Fibroblast of skin of scalp (primary cell): ENCODE measurements at regions not wholly inside any gene's neighbourhood (a gene's known extent, or its start where the extent isn't known, plus 50 kb on each side); places are given as distances from the start of the nearest gene placed in this dataset.
A peak's percentile ranks its signal among the peaks of the same experiment; 100 is the strongest.
"Not testable (repeated sequence)": the region's sequence is repeated elsewhere in the genome, so short reads cannot be mapped to it uniquely, and the experiment has no call there.

Experiments
- DNase-seq: peaks from one replicate; pipeline ENCODE4 v3.0.0-alpha.2; 2013

GRCh38 chr10:81280497-81281479 is 594.2 kb upstream of the NRG3 start:
- DNase-seq: no peak

- DNase-seq: no peak
Measured at GRCh38 chr10:81288544-81288943, 586.5 kb upstream of the NRG3 start.

GRCh38 chr10:81297292-81297691 is 577.7 kb upstream of the NRG3 start:
- DNase-seq: no peak

- no peak for DNase-seq
Measured at GRCh38 chr10:81303656-81304055, 571.3 kb upstream of the NRG3 start.

GRCh38 chr10:81306971-81307782 is 567.8 kb upstream of the NRG3 start:
- no peak for DNase-seq

GRCh38 chr10:81309041-81309552 is 565.9 kb upstream of the NRG3 start:
- no peak for DNase-seq

- DNase-seq: no peak
Measured at GRCh38 chr10:81314471-81314870, 560.5 kb upstream of the NRG3 start.

- DNase-seq: no peak
Measured at GRCh38 chr10:81315026-81315425, 560.0 kb upstream of the NRG3 start.

GRCh38 chr10:81348003-81348402 is 527.0 kb upstream of the NRG3 start:
- no peak for DNase-seq

- DNase-seq: no peak
Measured at GRCh38 chr10:81367132-81367531, 507.9 kb upstream of the NRG3 start.

GRCh38 chr10:81386817-81387216 is 488.2 kb upstream of the NRG3 start:
- no peak for DNase-seq

- DNase-seq: no peak
Measured at GRCh38 chr10:81403451-81403850, 471.5 kb upstream of the NRG3 start.

GRCh38 chr10:81405399-81405798 is 469.6 kb upstream of the NRG3 start:
- DNase-seq: no peak

GRCh38 chr10:81414038-81414437 is 461.0 kb upstream of the NRG3 start:
- DNase-seq: peak; percentile 0

- DNase-seq: no peak
Measured at GRCh38 chr10:81426722-81427121, 448.3 kb upstream of the NRG3 start.

GRCh38 chr10:81428456-81429134 is 446.4 kb upstream of the NRG3 start:
- DNase-seq: no peak

- DNase-seq: no peak
Measured at GRCh38 chr10:81439445-81439844, 435.5 kb upstream of the NRG3 start.

- DNase-seq: not testable (repeated sequence)
Measured at GRCh38 chr10:81441624-81442023, 433.4 kb upstream of the NRG3 start.

GRCh38 chr10:81444242-81444929 is 430.6 kb upstream of the NRG3 start:
- DNase-seq: no peak

GRCh38 chr10:81450651-81451050 is 424.3 kb upstream of the NRG3 start:
- DNase-seq: no peak

- no peak for DNase-seq
Measured at GRCh38 chr10:81472927-81473470, 402.0 kb upstream of the NRG3 start.

GRCh38 chr10:81473755-81474154 is 401.2 kb upstream of the NRG3 start:
- no peak for DNase-seq
